Epidermal melanocyte (primary cell): ENCODE measurements at regions not wholly inside any gene's neighbourhood (a gene's known extent, or its start where the extent isn't known, plus 50 kb on each side); places are given as distances from the start of the nearest gene placed in this dataset.
"Not testable (repeated sequence)": the region's sequence is repeated elsewhere in the genome, so short reads cannot be mapped to it uniquely, and the experiment has no call there.

Source experiments
- DNase-seq: peaks from one replicate; pipeline ENCODE4 v3.0.0; 2011; ENCODE audit warnings: low spot score; ENCODE audit not compliant: insufficient read length

DNA sequence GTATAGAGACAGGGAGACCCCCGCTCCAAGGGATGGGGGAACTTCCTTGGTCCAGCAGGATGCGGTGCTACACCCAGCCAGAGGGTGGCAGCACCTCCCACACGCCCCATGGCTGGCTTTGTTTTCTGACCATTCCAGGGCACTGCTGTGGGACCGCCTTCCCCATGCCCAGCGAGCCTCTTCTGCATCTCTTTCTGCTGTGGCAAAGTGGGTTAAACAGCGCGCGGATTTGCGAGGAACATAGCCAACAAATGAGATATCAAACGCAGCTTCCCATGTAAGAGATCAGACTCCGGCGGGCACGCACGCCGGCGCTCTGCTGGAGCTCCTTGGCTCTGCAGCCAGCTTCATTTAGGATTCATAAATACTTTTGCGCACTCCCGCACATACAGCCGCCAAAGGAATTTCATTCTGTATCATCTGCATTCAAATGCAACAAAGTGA lies 485.8 kb upstream of the CADM1 start:
- no peak for DNase-seq

DNA sequence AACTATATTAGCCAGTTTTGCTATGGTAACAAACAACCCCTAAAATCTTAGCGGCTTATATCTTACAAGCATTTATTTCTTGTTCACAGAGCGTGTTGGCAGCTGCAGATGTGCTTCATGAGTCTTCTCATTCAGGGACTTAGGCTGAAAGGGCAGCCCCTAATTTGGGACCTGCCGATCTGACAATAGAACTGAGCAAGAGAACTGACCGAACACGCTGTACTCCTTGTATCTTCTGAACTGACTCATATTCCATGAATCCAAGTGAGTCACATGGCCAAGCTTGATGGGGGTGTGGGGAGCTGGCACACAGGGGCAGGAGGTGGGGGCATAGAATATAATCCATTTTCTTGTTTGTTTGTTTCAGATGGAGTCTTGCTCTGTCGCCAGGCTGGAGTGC lies 481.7 kb upstream of the CADM1 start:
- DNase-seq, result no peak

- no peak for DNase-seq
Measured at GRCh38 chr11:115984228-115984627, 480.0 kb upstream of the CADM1 start.

GRCh38 chr11:115982666-115983065 lies 478.5 kb upstream of the CADM1 start:
- no peak for DNase-seq

DNA sequence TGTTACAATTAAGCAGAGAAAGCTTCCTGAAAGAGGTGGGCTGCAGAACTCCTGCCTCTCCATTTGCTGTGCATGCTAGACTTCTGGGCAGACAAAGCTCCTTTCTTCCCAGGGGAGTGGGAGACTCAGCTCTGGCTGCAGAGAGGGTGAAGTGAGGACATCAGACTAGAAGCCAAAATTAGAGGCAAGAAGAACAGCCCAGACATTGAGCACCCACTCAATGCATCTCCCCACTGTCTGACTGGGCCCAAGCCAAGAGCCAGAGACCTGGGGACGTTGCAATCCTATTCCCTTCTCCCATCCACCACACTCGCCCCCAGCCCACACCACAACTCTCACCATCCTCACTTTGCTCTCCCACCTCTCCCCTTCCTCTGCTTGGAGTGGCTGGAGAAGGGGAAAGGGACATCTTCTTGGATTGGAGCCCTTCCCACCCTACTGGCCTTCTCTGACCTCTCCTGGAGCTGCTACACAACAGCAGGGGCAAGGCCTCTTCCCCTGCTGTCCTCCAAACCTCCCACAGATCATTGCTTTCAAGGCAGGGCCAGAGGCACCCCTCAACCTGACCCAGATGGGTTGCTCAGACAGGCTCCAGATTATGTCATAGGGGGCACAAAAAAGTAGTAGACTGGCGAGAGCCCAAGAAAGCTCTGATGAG lies 477.7 kb upstream of the CADM1 start:
- no peak for DNase-seq

- no peak for DNase-seq
Measured at GRCh38 chr11:115981104-115981481, 476.9 kb upstream of the CADM1 start.

DNA sequence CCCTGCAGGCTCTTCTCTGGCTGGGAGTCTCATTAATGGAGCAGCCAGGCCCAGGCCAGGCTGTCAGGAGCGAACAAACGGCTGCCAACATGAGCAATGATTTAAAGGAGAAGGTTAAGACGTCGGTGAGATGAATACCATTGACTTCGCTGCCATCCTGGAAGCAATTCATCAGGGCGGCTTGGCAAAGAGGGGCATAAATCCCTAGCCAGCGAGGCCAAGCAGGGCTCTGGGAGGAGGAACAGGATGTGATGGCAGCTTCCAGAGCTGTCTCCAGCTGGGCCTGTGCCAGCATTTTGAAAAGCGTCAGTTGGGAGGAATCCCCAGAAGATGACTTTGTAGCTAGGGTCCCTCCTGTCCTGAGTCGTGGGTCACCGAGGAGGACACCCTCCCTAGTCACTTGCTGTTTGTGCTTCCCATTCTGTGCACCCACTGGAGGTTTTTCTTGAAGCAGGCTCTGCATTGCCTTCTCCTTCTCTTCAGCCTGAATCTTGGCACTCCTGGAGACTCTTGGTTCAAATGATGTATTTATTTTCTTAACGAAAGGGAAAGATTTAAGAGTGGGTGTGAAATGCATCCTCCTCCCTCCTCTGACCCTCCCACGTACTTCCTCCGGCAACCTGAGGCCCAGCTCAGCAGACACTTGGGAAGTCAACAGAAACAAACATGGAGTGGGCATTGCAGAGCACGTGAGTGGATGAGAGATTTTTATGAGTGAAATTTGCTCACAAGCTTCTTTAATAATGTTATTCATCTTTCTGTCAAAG lies 476.3 kb upstream of the CADM1 start:
- no peak for DNase-seq

DNA sequence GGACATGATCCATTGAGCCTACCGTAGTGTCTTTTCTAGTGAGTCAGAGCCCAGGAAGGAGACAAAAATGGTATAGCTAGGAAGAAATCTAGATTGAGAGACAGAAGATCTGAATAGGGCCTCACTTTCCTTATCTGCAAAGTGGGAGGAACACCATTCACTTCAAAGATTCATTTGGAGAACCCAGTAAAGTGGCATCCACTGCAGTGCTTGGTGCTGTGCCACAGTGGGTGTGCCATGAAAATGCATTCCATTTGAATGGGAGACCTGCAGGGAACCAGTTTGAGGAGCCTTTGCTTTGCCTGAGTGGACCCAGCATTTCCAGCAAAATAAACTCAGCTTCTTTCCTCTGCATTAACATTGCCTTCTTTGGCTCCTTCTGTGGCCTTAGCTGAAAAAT lies 470.5 kb upstream of the CADM1 start:
- no peak for DNase-seq

GRCh38 chr11:115967203-115967602 lies 463.0 kb upstream of the CADM1 start:
- DNase-seq, result not testable (repeated sequence)

GRCh38 chr11:115965767-115966504 lies 461.7 kb upstream of the CADM1 start:
- no peak for DNase-seq

DNA sequence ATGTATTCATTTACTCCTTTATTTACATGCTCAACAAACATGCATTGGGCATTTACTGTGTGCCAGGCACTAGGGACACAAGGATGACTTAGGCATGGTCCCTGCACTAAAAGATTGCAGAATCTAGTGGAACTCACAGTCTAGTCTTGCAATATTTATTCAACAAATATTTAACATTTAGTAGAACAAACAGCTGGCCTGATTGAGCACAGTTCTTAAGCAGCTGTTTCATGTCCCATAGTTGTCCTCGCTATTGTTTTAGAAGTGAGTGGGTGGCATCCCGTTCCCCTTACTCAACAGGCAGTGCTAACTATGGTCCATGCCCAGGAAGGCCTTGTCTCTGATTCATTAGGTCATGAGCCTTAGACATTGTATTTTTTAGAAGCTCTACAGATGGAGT lies 459.9 kb upstream of the CADM1 start:
- DNase-seq, result no peak

- DNase-seq, result no peak
Measured at GRCh38 chr11:115963156-115963555, 458.9 kb upstream of the CADM1 start.

DNA sequence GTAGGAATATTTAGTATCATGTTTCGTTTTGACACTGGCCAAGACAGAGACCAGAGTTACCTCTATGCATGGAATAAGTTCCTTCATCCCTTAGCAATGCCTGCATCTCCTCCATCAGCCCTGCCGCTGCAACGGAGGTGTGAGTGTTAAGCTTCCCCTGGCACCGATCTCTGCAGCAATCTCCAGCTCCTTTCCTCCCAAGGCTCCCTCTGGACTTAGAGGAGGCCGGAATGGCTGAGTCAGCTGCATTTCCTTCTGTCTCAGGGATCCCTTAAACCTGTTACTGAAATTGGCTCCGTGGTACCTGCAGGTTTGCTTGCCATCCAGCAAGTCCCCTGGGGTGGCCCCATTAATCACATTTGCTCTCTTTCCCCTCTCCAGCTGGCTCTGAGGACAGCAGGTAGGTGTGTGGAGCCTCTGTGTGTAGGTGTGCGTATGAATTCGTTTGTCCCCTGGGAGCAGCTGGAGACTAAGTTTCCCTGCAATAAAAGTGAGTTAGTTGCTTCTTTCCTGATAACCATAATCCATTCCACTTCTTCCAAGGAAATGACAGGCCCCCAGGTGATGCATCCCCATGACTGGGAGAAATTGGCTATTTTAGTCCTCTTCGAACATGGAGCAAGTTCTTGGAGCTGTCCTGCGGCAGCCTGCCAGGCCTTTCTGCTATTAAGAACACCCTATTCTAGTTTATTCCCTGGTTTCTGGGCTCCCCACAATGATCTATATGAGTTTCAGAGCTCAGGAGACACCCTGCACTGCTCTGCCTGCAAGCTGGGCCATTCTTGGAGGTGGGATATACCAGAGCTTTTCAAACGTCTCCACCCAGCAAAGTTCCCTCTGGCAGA lies 457.2 kb upstream of the CADM1 start:
- DNase-seq, result no peak

GRCh38 chr11:115959081-115959486 lies 454.9 kb upstream of the CADM1 start:
- DNase-seq, result no peak

DNA sequence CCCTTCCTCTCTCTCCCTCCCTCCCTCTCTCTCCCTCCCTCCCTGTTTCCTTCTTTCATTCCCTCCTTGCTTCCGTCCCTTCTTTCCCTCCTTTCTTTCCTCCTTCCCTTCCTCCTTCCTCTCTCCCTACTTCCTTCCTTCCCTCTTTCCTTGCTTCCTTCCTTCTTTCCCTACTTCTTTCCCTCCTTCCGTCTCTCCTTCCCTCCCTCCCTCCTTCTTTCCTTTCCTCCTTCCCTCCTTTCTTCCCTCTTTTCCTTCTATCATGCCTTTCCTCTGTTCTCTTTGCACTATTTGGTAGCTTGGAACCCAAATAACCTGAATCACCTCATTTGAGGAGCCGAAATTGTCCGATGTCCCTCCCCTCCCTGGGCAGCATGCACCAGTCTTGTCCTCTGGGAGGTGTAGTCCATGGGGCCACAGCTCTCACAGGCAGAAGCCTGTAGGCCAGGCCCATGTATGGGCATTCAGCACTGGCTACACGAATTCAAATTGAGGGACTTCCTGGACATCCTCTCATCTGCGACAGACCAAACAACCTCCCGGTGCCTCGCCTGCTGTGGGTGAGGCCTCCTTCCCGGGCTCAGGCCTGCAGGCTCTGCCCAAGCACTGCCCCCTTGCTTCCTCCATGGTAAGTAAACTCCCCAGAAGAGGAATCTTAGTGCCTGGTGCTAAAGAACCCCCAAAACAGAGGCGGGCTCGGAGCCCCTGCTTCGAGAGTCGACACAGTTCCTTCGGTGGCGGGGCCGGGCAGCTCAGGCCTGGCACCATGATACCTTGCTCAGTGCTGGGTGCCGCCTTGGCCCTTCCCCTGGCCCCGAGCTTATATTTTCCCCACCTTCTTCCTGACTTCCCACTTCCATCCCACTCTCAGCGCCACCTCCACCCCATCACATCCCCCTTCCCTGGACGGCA lies 454.1 kb upstream of the CADM1 start:
- DNase-seq, result no peak

DNA sequence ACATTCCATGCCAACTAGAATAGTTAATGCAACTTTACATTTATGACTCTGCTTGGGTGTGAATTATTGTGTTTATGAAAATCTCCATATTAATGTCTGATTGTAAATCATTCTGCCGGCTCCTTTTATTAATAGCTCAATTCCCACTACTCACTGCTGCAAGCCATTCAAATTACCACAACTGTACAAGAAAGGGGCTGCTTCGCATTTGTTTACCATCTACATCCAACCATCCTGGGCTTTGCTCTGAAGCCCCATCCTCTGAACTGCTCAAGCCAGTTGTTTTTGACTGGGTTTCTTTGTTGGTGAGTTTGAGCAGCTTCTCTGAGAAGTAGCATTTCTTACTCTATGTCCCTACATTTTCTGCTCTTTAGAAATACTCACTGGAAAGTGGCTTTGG lies 451.6 kb upstream of the CADM1 start:
- no peak for DNase-seq

DNA sequence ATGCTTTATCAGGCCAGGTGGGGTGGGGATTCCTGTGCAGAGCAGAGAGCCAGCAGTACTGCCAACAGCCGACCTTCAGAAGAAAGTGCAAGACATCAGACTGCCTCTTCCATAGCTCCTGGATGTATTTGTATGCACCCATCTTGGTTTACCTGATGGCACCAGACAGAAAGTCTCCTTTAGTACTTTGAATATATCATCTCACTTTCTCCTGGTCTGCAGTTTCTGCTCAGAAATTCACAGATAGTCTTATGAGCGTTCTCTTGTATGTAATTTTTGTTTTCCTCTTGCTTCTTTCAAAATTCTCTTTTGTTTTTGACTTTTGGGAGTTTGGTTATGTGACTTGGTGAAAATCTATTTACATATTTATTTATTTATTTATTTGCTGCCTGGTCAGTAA lies 446.4 kb upstream of the CADM1 start:
- no peak for DNase-seq

DNA sequence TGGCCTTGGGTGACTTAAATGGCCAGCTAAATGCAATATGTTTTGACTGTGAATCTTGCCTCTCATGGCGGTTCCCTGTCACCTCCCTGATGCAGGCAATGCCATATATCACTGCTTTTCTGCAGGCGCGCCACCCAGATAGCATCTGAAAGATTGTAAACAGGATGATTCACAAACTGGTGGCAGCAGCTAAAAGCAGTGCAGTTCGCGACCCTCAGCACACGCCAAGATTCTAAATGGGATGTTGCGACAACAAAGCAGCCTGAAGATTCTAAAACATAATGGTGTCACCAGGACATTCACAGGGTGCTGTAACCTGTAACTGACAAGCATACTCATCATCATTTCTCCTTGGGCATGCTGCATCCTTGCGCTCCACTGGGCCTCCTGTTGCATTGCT lies 440.4 kb upstream of the CADM1 start:
- no peak for DNase-seq

- DNase-seq, result no peak
Measured at GRCh38 chr11:115942011-115942410, 437.8 kb upstream of the CADM1 start.

GRCh38 chr11:115941481-115941993 lies 437.3 kb upstream of the CADM1 start:
- no peak for DNase-seq
